HepG2 (cell line): ENCODE measurements at regions not wholly inside any gene's neighbourhood (a gene's known extent, or its start where the extent isn't known, plus 50 kb on each side); places are given as distances from the start of the nearest gene placed in this dataset.

Experiments used
- FOXA3 ChIP-seq: IDR thresholded peaks from 2 replicates; pipeline ENCODE4 v1.6.1; 2016; ENCODE audit warnings: missing genetic modification reagents, missing compliant biosample characterization
- SALL1 ChIP-seq: sonication (generic); formaldehyde crosslinking; IDR thresholded peaks from 2 replicates; pipeline ENCODE4 v1.8.0; 2022; ENCODE audit warnings: mild to moderate bottlenecking, missing genetic modification reagents
- TF ChIP-seq, protein P1 (sequence below): sonication (generic); formaldehyde crosslinking; IDR thresholded peaks from 2 replicates; pipeline ENCODE4 v1.4.0; 2020; ENCODE audit warnings: missing genetic modification reagents, borderline replicate concordance
- TF ChIP-seq, protein P2 (sequence below): sonication (generic); formaldehyde crosslinking; IDR thresholded peaks from 2 replicates; pipeline ENCODE4 v1.5.0; 2020; ENCODE audit warnings: mild to moderate bottlenecking, missing genetic modification reagents
- TF ChIP-seq, protein P3 (sequence below): sonication (generic); formaldehyde crosslinking; conservative IDR thresholded peaks from 2 replicates; pipeline ENCODE4 v1.4.0; 2020; ENCODE audit warnings: mild to moderate bottlenecking, missing genetic modification reagents, moderate library complexity

DNA sequence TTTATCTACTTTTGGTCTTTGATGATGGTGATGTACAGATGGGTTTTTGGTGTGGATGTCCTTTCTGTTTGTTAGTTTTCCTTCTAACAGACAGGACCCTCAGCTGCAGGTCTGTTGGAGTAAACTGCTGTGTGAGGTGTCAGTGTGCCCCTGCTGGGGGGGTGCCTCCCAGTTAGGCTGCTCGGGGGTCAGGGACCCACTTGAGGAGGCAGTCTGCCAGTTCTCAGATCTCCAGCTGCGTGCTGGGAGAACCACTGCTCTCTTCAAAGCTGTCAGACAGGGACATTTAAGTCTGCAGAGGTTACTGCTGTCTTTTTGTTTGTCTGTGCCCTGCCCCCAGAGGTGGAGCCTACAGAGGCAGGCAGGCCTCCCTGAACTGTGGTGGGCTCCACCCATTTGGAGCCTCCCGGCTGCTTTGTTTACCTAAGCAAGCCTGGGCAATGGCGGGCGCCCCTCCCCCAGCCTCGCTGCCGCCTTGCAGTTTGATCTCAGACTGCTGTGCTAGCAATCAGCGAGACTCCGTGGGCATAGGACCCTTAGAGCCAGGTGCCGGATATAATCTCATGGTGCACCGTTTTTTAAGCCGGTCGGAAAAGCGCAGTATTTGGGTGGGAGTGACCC, 433.7 kb downstream of the CCSER2 start (continued):
- TF ChIP-seq, protein P1, sequence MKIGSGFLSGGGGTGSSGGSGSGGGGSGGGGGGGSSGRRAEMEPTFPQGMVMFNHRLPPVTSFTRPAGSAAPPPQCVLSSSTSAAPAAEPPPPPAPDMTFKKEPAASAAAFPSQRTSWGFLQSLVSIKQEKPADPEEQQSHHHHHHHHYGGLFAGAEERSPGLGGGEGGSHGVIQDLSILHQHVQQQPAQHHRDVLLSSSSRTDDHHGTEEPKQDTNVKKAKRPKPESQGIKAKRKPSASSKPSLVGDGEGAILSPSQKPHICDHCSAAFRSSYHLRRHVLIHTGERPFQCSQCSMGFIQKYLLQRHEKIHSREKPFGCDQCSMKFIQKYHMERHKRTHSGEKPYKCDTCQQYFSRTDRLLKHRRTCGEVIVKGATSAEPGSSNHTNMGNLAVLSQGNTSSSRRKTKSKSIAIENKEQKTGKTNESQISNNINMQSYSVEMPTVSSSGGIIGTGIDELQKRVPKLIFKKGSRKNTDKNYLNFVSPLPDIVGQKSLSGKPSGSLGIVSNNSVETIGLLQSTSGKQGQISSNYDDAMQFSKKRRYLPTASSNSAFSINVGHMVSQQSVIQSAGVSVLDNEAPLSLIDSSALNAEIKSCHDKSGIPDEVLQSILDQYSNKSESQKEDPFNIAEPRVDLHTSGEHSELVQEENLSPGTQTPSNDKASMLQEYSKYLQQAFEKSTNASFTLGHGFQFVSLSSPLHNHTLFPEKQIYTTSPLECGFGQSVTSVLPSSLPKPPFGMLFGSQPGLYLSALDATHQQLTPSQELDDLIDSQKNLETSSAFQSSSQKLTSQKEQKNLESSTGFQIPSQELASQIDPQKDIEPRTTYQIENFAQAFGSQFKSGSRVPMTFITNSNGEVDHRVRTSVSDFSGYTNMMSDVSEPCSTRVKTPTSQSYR (CRISPR knock-in tag) = peak; percentile 88; the same call in 1 of the 2 replicates
- TF ChIP-seq, protein P2, sequence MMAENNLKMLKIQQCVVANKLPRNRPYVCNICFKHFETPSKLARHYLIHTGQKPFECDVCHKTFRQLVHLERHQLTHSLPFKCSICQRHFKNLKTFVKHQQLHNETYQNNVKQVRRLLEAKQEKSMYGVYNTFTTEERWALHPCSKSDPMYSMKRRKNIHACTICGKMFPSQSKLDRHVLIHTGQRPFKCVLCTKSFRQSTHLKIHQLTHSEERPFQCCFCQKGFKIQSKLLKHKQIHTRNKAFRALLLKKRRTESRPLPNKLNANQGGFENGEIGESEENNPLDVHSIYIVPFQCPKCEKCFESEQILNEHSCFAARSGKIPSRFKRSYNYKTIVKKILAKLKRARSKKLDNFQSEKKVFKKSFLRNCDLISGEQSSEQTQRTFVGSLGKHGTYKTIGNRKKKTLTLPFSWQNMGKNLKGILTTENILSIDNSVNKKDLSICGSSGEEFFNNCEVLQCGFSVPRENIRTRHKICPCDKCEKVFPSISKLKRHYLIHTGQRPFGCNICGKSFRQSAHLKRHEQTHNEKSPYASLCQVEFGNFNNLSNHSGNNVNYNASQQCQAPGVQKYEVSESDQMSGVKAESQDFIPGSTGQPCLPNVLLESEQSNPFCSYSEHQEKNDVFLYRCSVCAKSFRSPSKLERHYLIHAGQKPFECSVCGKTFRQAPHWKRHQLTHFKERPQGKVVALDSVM (CRISPR knock-in tag) = 0 out of 2 replicates have a peak, but pooled peaks have one; percentile 15
- peak; percentile 65 for TF ChIP-seq FOXA3 (CRISPR knock-in tag)
- 0 out of 2 replicates have a peak, but pooled peaks have one; percentile 22 for TF ChIP-seq SALL1
- TF ChIP-seq, protein P3, sequence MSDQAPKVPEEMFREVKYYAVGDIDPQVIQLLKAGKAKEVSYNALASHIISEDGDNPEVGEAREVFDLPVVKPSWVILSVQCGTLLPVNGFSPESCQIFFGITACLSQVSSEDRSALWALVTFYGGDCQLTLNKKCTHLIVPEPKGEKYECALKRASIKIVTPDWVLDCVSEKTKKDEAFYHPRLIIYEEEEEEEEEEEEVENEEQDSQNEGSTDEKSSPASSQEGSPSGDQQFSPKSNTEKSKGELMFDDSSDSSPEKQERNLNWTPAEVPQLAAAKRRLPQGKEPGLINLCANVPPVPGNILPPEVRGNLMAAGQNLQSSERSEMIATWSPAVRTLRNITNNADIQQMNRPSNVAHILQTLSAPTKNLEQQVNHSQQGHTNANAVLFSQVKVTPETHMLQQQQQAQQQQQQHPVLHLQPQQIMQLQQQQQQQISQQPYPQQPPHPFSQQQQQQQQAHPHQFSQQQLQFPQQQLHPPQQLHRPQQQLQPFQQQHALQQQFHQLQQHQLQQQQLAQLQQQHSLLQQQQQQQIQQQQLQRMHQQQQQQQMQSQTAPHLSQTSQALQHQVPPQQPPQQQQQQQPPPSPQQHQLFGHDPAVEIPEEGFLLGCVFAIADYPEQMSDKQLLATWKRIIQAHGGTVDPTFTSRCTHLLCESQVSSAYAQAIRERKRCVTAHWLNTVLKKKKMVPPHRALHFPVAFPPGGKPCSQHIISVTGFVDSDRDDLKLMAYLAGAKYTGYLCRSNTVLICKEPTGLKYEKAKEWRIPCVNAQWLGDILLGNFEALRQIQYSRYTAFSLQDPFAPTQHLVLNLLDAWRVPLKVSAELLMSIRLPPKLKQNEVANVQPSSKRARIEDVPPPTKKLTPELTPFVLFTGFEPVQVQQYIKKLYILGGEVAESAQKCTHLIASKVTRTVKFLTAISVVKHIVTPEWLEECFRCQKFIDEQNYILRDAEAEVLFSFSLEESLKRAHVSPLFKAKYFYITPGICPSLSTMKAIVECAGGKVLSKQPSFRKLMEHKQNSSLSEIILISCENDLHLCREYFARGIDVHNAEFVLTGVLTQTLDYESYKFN (CRISPR knock-in tag) = 0 out of 2 replicates have a peak, but pooled peaks have one; percentile 31
